Lower leg skin (tissue), 3 donors: ENCODE measurements at regions not wholly inside any gene's neighbourhood (a gene's known extent, or its start where the extent isn't known, plus 50 kb on each side); places are given as distances from the start of the nearest gene placed in this dataset.

Source experiments
- CTCF ChIP-seq, 3 donors: fragments of 450-650 bp; IDR thresholded peaks; one replicate each; pipeline ENCODE4 v1.5.1; 2016; ENCODE audit warnings: antibody characterized with exemption in 3 of 3, mild to moderate bottlenecking in 3 of 3, moderate library complexity in 2 of 3
- POLR2A ChIP-seq, 2 donors: fragments of 450-650 bp; IDR thresholded peaks; one replicate each; pipeline ENCODE4 v1.6.1; 2016 to 2017; ENCODE audit warnings: antibody characterized with exemption in 2 of 2, mild to moderate bottlenecking in 1 of 2, moderate library complexity in 1 of 2

GRCh38 chr4:33184657-33185290 is 2464.6 kb downstream of the PCDH7 start:
- TF ChIP-seq CTCF (IDR thresholded peaks at IDR 0.05) (no peak), POLR2A (IDR thresholded peaks at IDR 0.05) (no peak)
